HL-60 (cell line): ENCODE measurements at regions not wholly inside any gene's neighbourhood (a gene's known extent, or its start where the extent isn't known, plus 50 kb on each side); places are given as distances from the start of the nearest gene placed in this dataset.

Experiments
- DNase-seq, 2 experiments: peaks; one replicate each; pipeline ENCODE4 v3.0.0-alpha.2; 2010 to 2020; ENCODE audit warnings: low read depth in 1 of 2, low spot score in 1 of 2
- H3K27ac ChIP-seq: fragments of 250-450 bp; sonication (Bioruptor Pico); replicated peaks from 2 replicates; pipeline ENCODE4 v1.5.1; 2020; ENCODE audit warnings: mild to moderate bottlenecking, moderate library complexity
- H3K27me3 ChIP-seq: fragments of 250-450 bp; sonication (Bioruptor Pico); 2 replicates; pipeline ENCODE4 v1.5.1; 2021; ENCODE audit warnings: mild to moderate bottlenecking, moderate library complexity; ENCODE audit not compliant: insufficient read depth, poor library complexity, severe bottlenecking
- H3K4me3 ChIP-seq: replicated peaks from 2 replicates; pipeline ENCODE4 v1.5.1; 2011; ENCODE audit warnings: mild to moderate bottlenecking, control low read depth, low read length; ENCODE audit not compliant: insufficient read depth
- GABPA ChIP-seq: IDR thresholded peaks from 2 replicates; pipeline ENCODE4 v1.6.1; 2012; ENCODE audit warnings: low read depth
- POLR2AphosphoS5 ChIP-seq: IDR thresholded peaks from 2 replicates; pipeline ENCODE4 v1.6.1; 2012; ENCODE audit warnings: low read depth
- SPI1 ChIP-seq: IDR thresholded peaks from 2 replicates; pipeline ENCODE4 v1.6.1; 2012; ENCODE audit warnings: low read depth, mild to moderate bottlenecking, borderline replicate concordance
- TF ChIP-seq, protein P1 (sequence below): IDR thresholded peaks from 2 replicates; pipeline ENCODE4 v1.6.1; 2012; ENCODE audit warnings: low read depth; ENCODE audit not compliant: insufficient replicate concordance
- TF ChIP-seq, protein P2 (sequence below): IDR thresholded peaks from one replicate; pipeline ENCODE4 v1.5.1; 2011; ENCODE audit warnings: low read length, control low read depth, inconsistent platforms; ENCODE audit not compliant: insufficient read depth

DNA sequence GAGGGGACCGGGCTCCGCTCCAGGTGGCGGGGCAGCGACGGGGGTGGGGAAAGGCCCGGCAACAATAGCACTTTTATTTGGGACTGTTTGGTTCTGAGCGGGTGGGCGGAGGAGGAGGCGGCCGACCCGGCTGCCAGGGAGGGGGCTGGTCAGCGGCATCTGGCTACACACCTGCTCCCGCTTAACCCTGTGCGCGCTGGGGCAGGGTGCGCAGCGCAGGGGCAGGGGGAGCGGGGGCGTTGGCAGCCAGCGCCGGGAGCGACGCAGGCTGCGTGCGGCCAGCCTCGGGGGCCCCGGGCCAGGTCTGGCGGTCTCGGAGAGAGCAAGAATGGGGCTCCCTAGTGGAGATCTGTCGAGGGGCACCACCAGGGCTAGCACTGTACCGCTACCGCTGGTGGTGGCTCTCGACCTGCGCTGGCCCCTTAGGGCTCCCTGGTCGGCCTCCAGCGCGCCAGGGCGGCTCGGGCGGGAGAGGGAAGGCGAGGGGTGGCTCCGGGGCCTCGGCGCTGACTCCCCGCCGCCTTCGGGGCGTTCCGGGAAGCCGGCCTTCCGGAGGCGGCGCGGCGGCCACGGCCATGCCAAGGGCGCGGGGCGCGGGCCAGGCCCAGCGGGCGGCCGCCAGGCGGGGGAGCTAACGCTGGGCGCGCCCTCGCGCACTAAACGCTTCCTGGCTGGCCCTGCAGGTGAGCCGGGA, 92.4 kb downstream of the NCR2 start:
- TF ChIP-seq, protein P1, sequence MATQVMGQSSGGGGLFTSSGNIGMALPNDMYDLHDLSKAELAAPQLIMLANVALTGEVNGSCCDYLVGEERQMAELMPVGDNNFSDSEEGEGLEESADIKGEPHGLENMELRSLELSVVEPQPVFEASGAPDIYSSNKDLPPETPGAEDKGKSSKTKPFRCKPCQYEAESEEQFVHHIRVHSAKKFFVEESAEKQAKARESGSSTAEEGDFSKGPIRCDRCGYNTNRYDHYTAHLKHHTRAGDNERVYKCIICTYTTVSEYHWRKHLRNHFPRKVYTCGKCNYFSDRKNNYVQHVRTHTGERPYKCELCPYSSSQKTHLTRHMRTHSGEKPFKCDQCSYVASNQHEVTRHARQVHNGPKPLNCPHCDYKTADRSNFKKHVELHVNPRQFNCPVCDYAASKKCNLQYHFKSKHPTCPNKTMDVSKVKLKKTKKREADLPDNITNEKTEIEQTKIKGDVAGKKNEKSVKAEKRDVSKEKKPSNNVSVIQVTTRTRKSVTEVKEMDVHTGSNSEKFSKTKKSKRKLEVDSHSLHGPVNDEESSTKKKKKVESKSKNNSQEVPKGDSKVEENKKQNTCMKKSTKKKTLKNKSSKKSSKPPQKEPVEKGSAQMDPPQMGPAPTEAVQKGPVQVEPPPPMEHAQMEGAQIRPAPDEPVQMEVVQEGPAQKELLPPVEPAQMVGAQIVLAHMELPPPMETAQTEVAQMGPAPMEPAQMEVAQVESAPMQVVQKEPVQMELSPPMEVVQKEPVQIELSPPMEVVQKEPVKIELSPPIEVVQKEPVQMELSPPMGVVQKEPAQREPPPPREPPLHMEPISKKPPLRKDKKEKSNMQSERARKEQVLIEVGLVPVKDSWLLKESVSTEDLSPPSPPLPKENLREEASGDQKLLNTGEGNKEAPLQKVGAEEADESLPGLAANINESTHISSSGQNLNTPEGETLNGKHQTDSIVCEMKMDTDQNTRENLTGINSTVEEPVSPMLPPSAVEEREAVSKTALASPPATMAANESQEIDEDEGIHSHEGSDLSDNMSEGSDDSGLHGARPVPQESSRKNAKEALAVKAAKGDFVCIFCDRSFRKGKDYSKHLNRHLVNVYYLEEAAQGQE, result no peak
- TF ChIP-seq POLR2AphosphoS5, result no peak
- TF ChIP-seq, protein P2, sequence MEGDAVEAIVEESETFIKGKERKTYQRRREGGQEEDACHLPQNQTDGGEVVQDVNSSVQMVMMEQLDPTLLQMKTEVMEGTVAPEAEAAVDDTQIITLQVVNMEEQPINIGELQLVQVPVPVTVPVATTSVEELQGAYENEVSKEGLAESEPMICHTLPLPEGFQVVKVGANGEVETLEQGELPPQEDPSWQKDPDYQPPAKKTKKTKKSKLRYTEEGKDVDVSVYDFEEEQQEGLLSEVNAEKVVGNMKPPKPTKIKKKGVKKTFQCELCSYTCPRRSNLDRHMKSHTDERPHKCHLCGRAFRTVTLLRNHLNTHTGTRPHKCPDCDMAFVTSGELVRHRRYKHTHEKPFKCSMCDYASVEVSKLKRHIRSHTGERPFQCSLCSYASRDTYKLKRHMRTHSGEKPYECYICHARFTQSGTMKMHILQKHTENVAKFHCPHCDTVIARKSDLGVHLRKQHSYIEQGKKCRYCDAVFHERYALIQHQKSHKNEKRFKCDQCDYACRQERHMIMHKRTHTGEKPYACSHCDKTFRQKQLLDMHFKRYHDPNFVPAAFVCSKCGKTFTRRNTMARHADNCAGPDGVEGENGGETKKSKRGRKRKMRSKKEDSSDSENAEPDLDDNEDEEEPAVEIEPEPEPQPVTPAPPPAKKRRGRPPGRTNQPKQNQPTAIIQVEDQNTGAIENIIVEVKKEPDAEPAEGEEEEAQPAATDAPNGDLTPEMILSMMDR, result no peak
- no peak for TF ChIP-seq GABPA
- no peak for TF ChIP-seq SPI1
- Histone ChIP-seq H3K27ac (no peak overlapping the region), H3K4me3 (peak overlapping the region; percentile 25), H3K27me3 (peaks cover 46% of the 10 kb centered on the region)
- no peak for DNase-seq

DNA sequence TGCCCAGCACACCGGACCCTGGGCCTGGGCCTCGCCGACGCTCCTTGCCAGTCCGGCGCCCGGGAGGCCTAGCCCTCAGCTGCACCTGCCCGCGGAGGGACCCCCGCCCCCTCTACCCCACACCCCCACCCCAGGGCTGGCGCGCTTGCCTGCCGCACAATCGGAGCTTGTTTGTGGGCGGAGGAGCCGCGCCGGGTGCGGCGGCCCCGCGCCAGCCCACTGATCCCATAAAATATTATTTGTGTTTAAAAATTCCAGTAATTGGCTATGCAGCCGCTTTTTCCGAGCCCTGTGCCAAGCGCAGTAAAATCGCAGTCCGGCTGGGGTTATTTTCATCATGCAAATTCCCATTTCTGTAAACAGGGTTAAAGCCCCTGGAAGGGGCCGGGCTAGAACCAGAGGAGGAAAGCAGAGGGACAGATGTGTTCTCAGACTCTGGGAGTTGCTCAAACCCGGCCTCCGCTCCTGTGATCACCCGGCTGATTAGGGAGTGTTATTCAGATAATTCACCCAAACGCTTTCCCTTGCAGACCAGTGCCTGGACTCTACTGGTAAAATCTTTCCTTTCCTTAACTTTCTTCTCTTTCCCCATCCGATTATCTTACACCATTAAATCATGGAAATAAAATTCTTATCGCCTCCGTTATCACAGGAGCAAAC, 93.1 kb downstream of the NCR2 start:
- H3K4me3 ChIP-seq, result peak overlapping the region; percentile 25
- H3K27me3 ChIP-seq, result peaks cover 44% of the 10 kb centered on the region
- no peak for DNase-seq
- TF ChIP-seq GABPA (no peak), POLR2AphosphoS5 (no peak), SPI1 (no peak)
- TF ChIP-seq, protein P1, result no peak
- TF ChIP-seq, protein P2, result no peak
- no peak overlapping the region for H3K27ac ChIP-seq

DNA sequence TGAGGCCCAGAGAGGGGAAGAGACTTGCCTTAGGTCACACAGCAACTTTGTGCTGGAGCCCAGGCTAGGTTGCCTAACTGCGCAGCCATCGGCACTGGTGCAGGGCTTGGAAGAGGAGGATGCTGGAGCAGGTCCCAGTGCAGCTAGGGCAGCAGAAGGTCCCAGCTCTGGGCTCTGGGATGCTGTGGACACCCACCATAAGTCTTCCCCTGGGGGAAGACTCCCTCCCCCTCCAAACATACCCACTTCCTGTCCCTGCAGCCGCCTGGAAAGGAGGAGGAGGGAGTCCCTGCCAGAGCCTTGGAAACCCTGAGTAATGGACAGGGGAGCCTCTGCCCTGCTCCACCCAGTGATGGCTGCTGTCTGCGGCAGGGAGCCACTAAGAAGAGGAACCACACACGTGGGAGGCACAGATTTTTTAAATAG, 93.6 kb downstream of the NCR2 start:
- Histone ChIP-seq H3K27me3 (peaks cover 44% of the 10 kb centered on the region), H3K4me3 (no peak overlapping the region), H3K27ac (no peak overlapping the region)
- no peak for TF ChIP-seq SPI1
- DNase-seq, result peak; percentile 11 to 54

DNA sequence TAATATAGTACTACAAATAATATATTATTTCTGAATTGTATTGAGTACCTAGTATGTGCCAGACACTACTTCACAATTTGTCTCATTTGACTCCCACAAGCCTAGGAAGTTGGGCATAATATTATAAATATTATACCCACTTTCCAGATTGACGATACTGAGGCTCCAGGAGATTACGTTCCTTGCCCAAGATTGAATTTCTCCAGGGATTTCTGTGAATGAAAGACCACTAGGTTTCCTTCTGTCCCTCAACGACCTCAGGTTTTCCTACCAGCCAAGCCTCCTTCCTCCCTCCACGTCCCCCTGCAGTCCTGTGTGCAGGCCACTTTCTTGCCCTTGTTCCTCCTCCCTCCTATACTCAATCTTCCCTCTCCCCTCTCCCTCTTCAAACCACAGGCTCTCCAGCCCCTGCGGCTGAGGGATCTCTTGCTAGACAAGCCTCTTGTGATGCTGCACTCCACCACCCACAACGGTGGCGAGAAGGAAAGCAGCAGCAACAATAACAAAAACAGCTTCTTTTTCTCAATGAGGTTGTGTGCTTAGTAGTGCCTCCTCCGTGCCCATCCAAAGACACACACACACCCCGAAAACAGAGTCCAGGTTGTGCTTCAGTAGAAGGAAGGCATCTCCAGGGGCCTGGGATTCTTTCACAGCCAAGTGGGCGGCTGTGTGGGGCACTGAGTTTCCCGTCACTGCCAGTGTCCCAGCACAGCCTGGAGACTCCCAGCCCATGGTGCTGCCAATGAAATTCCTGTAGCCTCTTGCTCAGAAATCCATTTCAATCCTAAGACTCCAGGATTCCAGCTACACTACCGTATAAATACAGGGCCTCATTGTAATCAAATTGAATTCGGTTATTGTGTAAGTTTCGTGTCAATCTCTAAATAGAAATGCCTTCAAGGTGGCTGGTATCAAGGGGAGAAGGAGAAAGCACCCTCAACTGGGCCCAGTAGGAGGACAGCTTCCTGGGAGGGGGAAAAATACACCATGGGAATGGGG, 94.4 kb downstream of the NCR2 start:
- DNase-seq, result no peak
- no peak overlapping the region for H3K27ac ChIP-seq
- peaks cover 44% of the 10 kb centered on the region for H3K27me3 ChIP-seq
- TF ChIP-seq SPI1, result no peak
- TF ChIP-seq, protein P2, result no peak
- TF ChIP-seq GABPA, result no peak
- no peak for TF ChIP-seq POLR2AphosphoS5
- TF ChIP-seq, protein P1, result no peak
- H3K4me3 ChIP-seq, result no peak overlapping the region
